LNCAP (cell line): ENCODE measurements at regions not wholly inside any gene's neighbourhood (a gene's known extent, or its start where the extent isn't known, plus 50 kb on each side); places are given as distances from the start of the nearest gene placed in this dataset.

Experiments
- TF ChIP-seq, protein P1 (sequence below): fragments of 450-650 bp; IDR thresholded peaks from 2 replicates; pipeline ENCODE4 v1.5.1; 2017; ENCODE audit warnings: mild to moderate bottlenecking

DNA sequence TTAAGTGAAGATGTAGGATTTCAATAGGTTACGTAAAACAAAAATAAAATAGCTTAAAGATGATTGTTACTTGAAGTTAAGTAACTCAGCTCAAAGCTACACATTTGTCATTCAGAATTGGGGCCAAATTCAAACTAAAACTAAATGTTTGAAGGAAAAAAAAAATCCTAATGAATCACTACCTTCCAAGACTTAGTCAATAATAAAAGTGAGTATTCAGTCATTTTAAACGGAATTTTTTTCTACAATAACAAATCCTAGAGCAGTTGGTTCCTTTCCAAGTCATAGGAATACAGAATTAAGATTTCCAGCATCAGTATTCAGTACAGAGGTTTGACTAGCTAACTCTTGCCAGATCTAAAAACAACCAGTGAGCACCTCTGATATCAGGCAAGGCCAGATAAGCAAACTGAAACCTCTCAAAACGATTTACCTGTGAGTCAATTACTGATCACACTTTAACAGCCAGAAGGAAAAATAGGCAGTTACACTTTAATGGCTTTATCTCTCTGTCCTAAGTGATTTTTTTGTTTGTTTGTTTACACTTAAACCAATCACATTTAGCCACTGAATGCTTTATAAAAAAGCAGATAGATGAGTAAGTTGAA, 669.8 kb upstream of the ANKRD30A start:
- TF ChIP-seq, protein P1, sequence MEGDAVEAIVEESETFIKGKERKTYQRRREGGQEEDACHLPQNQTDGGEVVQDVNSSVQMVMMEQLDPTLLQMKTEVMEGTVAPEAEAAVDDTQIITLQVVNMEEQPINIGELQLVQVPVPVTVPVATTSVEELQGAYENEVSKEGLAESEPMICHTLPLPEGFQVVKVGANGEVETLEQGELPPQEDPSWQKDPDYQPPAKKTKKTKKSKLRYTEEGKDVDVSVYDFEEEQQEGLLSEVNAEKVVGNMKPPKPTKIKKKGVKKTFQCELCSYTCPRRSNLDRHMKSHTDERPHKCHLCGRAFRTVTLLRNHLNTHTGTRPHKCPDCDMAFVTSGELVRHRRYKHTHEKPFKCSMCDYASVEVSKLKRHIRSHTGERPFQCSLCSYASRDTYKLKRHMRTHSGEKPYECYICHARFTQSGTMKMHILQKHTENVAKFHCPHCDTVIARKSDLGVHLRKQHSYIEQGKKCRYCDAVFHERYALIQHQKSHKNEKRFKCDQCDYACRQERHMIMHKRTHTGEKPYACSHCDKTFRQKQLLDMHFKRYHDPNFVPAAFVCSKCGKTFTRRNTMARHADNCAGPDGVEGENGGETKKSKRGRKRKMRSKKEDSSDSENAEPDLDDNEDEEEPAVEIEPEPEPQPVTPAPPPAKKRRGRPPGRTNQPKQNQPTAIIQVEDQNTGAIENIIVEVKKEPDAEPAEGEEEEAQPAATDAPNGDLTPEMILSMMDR = no peak

GRCh38 chr10:36452851-36453250, 672.5 kb upstream of the ANKRD30A start:
- TF ChIP-seq, protein P1 = no peak

DNA sequence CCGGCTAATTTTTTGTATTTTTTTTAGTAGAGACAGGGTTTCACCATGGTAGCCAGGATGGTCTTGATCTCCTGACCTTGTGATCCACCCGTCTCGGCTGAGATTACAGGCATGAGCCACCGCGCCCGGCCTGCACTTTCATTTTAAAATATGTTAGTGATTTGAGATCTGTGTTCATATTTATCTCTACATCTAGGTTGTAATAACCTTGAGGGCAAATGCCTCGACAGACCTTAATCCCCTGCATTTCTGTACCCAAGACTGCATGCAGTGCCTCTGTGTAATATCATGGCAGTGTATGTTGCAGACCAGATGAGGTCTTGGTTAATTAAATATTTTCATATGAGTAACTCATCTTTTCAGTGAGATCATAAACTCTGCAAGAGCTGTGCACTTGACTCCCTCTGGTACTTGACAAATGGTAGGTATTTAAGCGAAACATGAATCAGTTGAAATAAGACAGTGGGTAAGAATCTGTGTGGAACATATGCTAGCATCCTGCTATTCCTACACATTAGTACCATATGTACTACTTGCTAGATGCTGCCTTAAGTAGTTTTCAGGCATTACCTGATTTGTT, 673.9 kb upstream of the ANKRD30A start:
- TF ChIP-seq, protein P1 = no peak

DNA sequence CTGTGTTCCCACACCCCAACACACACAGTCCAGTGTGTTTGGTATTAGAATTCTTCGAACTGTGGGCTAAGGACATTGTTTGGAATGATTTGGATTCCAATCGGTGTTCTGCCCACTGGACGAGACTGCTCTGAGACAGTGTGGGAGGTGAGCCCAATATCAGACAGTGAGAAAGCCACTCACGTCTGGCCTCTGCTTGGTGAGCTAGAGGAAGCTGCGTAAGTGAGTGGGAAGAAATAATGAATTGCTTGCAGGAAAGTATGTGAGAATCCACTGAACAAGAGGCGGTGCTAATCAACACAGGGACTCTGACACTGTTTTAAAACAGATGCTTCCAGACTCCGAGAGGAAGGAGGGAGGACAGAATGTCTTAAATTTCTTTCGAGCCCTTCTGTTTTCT, 675.0 kb upstream of the ANKRD30A start:
- TF ChIP-seq, protein P1 = no peak

- TF ChIP-seq, protein P1 = no peak
These were observed 676.4 kb upstream of the ANKRD30A start for GRCh38 chr10:36448760-36449691.

DNA sequence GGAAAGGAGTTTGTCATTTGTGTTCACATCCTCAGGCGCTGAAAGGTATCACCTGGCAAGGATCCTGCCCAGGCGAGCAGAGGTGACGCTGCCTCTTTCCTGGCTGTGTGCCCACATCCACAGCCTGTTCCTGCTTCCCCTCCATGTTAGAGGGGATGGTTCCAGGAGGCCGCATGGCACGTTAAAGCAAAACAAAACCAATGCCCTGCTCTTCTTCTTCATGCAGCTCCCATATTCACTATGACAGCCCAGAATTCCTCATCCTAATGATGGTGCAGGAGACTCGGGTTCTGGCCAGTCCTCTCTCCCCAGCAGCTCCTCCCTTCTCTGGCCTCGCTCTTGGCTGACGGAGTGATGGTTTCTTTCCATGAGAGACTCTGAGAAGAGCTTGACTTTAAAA, 678.5 kb upstream of the ANKRD30A start:
- TF ChIP-seq, protein P1 = no peak

DNA sequence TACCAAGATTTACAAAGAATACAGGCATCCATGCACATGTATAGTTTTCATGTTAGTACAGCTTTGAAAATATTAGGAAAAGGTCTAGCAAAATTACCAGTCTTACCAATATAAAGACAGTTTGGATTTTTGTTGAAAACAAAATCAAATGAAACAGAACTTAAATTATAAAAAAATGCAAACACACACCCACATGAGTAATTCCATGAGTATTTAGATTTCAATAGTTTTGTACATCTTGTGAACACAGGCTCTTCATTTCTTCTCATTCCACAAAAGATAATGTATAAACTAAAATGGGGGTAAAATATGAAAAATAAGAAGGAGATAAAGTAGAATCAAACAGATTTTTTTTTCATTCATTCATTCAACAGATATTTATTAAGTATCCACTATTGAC, 682.2 kb upstream of the ANKRD30A start:
- TF ChIP-seq, protein P1 = no peak
